ENCODE measurements at regions not wholly inside any gene's neighbourhood (a gene's known extent, or its start where the extent isn't known, plus 50 kb on each side); places are given as distances from the start of the nearest gene placed in this dataset.

DNA sequence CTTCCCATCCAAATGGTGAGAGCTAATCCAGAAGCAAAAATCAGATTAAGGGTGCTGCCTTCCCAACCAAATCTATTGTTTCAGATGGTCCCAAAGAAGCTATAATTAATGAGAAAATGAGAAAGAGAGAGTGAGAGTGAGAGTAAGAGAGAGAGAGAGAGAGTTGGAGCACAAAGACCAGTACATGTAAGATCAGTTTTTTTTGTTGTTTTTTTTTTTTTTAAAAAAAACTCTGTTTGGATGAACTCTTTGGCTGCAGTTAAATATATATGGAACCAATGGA lies 305.6 kb downstream of the PTEN start:
- no peak overlapping the region for H3K4me3 ChIP-seq
- H3K27ac ChIP-seq, result no peak overlapping the region
- no peaks in the 10 kb centered on the region for H3K36me3 ChIP-seq
- peaks cover 17% of the 10 kb centered on the region for H3K4me1 ChIP-seq (replicated peaks)
- H3K27me3 ChIP-seq (replicated peaks), result no peaks in the 10 kb centered on the region
- DNase-seq (ENCODE audit: low read depth in 1 of 2, low spot score in 2 of 2), result no peak
- no peaks in the 10 kb centered on the region; the same call in 1 of the 2 replicates for H3K9me3 ChIP-seq (replicated peaks)

DNA sequence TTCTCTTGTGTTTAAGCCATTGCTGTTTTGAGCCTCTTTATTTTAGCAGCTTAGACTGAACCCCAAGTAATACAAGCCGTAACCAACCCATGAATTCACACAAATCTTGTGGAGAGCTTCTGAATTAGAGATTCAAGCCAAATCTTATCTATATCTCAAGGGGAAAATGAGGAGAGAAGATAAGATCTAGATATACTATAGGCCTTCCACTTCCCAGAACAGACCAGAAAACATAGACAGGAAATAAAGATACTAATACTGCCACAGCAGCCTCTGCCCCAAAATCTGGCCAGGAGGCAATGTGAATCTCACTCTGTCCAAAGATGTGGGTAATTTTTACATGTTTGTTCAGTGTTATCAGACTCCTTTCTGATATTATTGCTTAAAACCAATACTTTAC lies 307.2 kb downstream of the PTEN start:
- DNase-seq (ENCODE audit: low read depth in 1 of 2, low spot score in 2 of 2), result no peak
- H3K9me3 ChIP-seq (replicated peaks), result peaks cover 4% of the 10 kb centered on the region; the same call in 1 of the 2 replicates
- H3K27me3 ChIP-seq (replicated peaks), result no peaks in the 10 kb centered on the region
- peaks cover 11% of the 10 kb centered on the region for H3K4me1 ChIP-seq (replicated peaks)
- H3K36me3 ChIP-seq, result no peaks in the 10 kb centered on the region
- no peak overlapping the region for H3K4me3 ChIP-seq
- H3K27ac ChIP-seq, result no peak overlapping the region

- Histone ChIP-seq H3K36me3 (no peaks in the 10 kb centered on the region), H3K4me1 (replicated peaks) (no peaks in the 10 kb centered on the region; the same call in 1 of the 2 replicates), H3K9me3 (replicated peaks) (peaks cover 4% of the 10 kb centered on the region; the same call in 1 of the 2 replicates), H3K4me3 (no peak overlapping the region), H3K27me3 (replicated peaks) (no peaks in the 10 kb centered on the region), H3K27ac (no peak overlapping the region)
- DNase-seq (ENCODE audit: low read depth in 1 of 2, low spot score in 2 of 2), result no peak
Observed at GRCh38 chr10:88172159-88172558, 308.7 kb downstream of the PTEN start.

DNA sequence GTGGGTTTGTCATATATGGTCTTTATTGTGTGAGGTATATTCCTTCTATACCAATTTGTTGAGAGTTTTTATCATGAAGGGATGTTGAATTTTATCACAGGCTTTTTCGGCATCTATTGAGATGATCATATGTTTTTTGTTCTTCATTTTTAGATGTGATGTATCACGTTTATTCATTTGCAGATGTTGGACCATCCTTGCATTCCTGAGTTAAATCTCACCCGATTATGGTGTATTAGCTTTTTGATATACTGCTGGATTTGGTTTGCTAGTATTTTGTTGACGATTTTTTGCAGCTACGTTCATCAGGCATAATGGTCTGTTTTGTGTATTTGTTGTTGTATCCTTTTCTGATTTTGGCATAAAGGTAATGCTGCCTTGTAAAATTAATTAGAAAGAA lies 311.0 kb downstream of the PTEN start:
- Histone ChIP-seq H3K4me3 (no peak overlapping the region), H3K4me1 (replicated peaks) (no peaks in the 10 kb centered on the region)

GRCh38 chr10:88178758-88179157 lies 315.3 kb downstream of the PTEN start:
- H3K4me3 ChIP-seq, result no peak overlapping the region
- no peaks in the 10 kb centered on the region for H3K36me3 ChIP-seq
- H3K9me3 ChIP-seq (replicated peaks), result peaks cover 6% of the 10 kb centered on the region; the same call in 1 of the 2 replicates
- DNase-seq (ENCODE audit: low read depth in 1 of 2, low spot score in 2 of 2), result no peak
- H3K27ac ChIP-seq, result no peak overlapping the region
- no peaks in the 10 kb centered on the region for H3K4me1 ChIP-seq (replicated peaks)
- H3K27me3 ChIP-seq (replicated peaks), result no peaks in the 10 kb centered on the region

More for the DNA sequence above, 311.0 kb downstream of the PTEN start:
- no peak overlapping the region for H3K27ac ChIP-seq
- no peak for DNase-seq (ENCODE audit: low read depth in 1 of 2, low spot score in 2 of 2)
- H3K27me3 ChIP-seq (replicated peaks), result no peaks in the 10 kb centered on the region
- H3K36me3 ChIP-seq, result no peaks in the 10 kb centered on the region
- H3K9me3 ChIP-seq (replicated peaks), result peaks cover 4% of the 10 kb centered on the region; the same call in 1 of the 2 replicates

GRCh38 chr10:88179831-88180230 lies 316.4 kb downstream of the PTEN start:
- Histone ChIP-seq H3K4me3 (no peak overlapping the region), H3K27me3 (replicated peaks) (no peaks in the 10 kb centered on the region), H3K9me3 (replicated peaks) (peaks cover 3% of the 10 kb centered on the region; the same call in 1 of the 2 replicates), H3K27ac (no peak overlapping the region), H3K4me1 (replicated peaks) (no peaks in the 10 kb centered on the region), H3K36me3 (no peaks in the 10 kb centered on the region)
- no peak for DNase-seq (ENCODE audit: low read depth in 1 of 2, low spot score in 2 of 2)

DNA sequence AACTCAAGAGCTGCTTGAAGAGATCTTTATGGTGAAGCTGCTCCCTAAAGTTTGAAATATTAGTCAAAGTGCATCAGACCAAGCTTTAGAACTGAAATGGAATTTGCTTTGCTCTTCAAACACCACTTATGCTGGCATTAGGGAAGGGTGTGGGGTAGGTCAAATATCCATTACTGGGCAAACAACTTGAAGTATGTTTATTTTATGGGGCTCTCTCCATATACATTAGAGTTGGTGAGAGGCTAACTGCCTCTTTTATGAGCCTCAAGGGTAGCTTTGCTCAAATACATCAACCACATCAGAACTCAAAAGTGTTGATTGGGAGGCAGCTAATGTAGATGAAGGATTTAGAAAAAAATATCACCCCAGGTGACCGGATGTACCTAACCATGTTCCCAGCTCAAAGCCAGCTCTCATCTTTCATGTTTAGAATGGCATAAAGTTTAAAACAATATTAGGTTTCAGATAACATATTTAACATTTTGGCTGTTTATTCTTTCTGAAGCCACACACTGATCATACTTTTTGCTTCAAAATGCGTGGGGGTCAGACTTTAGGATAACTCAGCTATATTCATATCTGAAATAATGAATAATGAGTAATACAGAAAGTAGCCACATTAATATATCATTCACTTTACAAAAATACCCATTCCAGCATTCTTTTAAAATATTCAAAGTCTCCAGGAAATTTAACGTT lies 318.6 kb downstream of the PTEN start:
- no peaks in the 10 kb centered on the region for H3K4me1 ChIP-seq (replicated peaks)
- peaks cover 3% of the 10 kb centered on the region; the same call in 1 of the 2 replicates for H3K9me3 ChIP-seq (replicated peaks)
- H3K27me3 ChIP-seq (replicated peaks), result no peaks in the 10 kb centered on the region
- no peak overlapping the region for H3K27ac ChIP-seq
- no peak for DNase-seq (ENCODE audit: low read depth in 1 of 2, low spot score in 2 of 2)
- H3K4me3 ChIP-seq, result no peak overlapping the region
- no peaks in the 10 kb centered on the region for H3K36me3 ChIP-seq

- DNase-seq (ENCODE audit: low read depth in 1 of 2, low spot score in 2 of 2), result no peak
- Histone ChIP-seq H3K27ac (no peak overlapping the region), H3K36me3 (no peaks in the 10 kb centered on the region), H3K27me3 (replicated peaks) (no peaks in the 10 kb centered on the region), H3K9me3 (replicated peaks) (peaks cover 3% of the 10 kb centered on the region; the same call in 1 of the 2 replicates), H3K4me3 (no peak overlapping the region), H3K4me1 (replicated peaks) (no peaks in the 10 kb centered on the region)
Observed at GRCh38 chr10:88182601-88182930, 319.1 kb downstream of the PTEN start.

GRCh38 chr10:88184543-88185297 lies 321.3 kb downstream of the PTEN start:
- no peak for DNase-seq (ENCODE audit: low read depth in 1 of 2, low spot score in 2 of 2)
- H3K4me3 ChIP-seq, result no peak overlapping the region
- peaks cover 3% of the 10 kb centered on the region; the same call in 1 of the 2 replicates for H3K9me3 ChIP-seq (replicated peaks)
- H3K27ac ChIP-seq, result no peak overlapping the region
- H3K27me3 ChIP-seq (replicated peaks), result no peaks in the 10 kb centered on the region
- H3K36me3 ChIP-seq, result no peaks in the 10 kb centered on the region
- H3K4me1 ChIP-seq (replicated peaks), result no peaks in the 10 kb centered on the region

GRCh38 chr10:88185830-88186229 lies 322.4 kb downstream of the PTEN start:
- Histone ChIP-seq H3K36me3 (no peaks in the 10 kb centered on the region), H3K4me1 (replicated peaks) (no peaks in the 10 kb centered on the region), H3K27ac (no peak overlapping the region), H3K27me3 (replicated peaks) (no peaks in the 10 kb centered on the region), H3K9me3 (replicated peaks) (peaks cover 3% of the 10 kb centered on the region; the same call in 1 of the 2 replicates), H3K4me3 (no peak overlapping the region)
- DNase-seq (ENCODE audit: low read depth in 1 of 2, low spot score in 2 of 2), result no peak

DNA sequence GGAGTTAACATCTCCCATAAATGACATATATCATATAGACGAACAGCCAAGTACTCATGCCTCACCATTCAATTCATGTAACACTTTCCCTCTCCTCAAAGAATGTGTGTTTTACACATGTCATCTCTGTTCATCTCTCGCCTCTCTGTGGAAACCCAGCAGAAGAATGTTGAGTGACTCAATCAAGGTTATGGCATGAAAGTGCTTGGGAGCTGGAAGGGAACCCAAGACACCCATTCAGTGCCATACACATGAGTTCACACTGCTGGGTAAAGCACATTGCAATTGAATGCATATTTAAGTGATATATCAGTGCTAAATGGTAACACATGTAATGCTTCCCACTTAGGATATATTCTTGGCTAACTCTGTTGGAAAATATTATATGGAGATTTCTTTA lies 322.9 kb downstream of the PTEN start:
- Histone ChIP-seq H3K4me3 (no peak overlapping the region), H3K27ac (no peak overlapping the region), H3K36me3 (no peaks in the 10 kb centered on the region), H3K27me3 (replicated peaks) (no peaks in the 10 kb centered on the region), H3K9me3 (replicated peaks) (peaks cover 3% of the 10 kb centered on the region; the same call in 1 of the 2 replicates), H3K4me1 (replicated peaks) (no peaks in the 10 kb centered on the region)
- no peak for DNase-seq (ENCODE audit: low read depth in 1 of 2, low spot score in 2 of 2)

- Histone ChIP-seq H3K27ac (no peak overlapping the region), H3K4me1 (replicated peaks) (no peaks in the 10 kb centered on the region), H3K27me3 (replicated peaks) (no peaks in the 10 kb centered on the region), H3K9me3 (replicated peaks) (peaks cover 3% of the 10 kb centered on the region; the same call in 1 of the 2 replicates), H3K4me3 (no peak overlapping the region), H3K36me3 (no peaks in the 10 kb centered on the region)
- DNase-seq (ENCODE audit: low read depth in 1 of 2, low spot score in 2 of 2), result no peak
Observed at GRCh38 chr10:88187472-88187871, 324.0 kb downstream of the PTEN start.

- Histone ChIP-seq H3K4me1 (replicated peaks) (no peaks in the 10 kb centered on the region), H3K4me3 (no peak overlapping the region), H3K27ac (no peak overlapping the region), H3K27me3 (replicated peaks) (no peaks in the 10 kb centered on the region), H3K9me3 (replicated peaks) (0 out of 2 replicates have a peak, but pooled peaks cover 2% of the 10 kb centered on the region), H3K36me3 (no peaks in the 10 kb centered on the region)
- DNase-seq (ENCODE audit: low read depth in 1 of 2, low spot score in 2 of 2), result no peak
Observed at GRCh38 chr10:88190123-88190522, 326.7 kb downstream of the PTEN start.

- Histone ChIP-seq H3K4me3 (no peak overlapping the region), H3K27ac (no peak overlapping the region), H3K4me1 (replicated peaks) (no peaks in the 10 kb centered on the region), H3K9me3 (replicated peaks) (0 out of 2 replicates have a peak, but pooled peaks cover 2% of the 10 kb centered on the region), H3K36me3 (no peaks in the 10 kb centered on the region), H3K27me3 (replicated peaks) (no peaks in the 10 kb centered on the region)
- DNase-seq (ENCODE audit: low read depth in 1 of 2, low spot score in 2 of 2), result no peak
Observed at GRCh38 chr10:88190540-88191235, 327.3 kb downstream of the PTEN start.
